Stomach (tissue), 4 donors: ENCODE measurements at regions not wholly inside any gene's neighbourhood (a gene's known extent, or its start where the extent isn't known, plus 50 kb on each side); places are given as distances from the start of the nearest gene placed in this dataset.

Source experiments
- CTCF ChIP-seq, 7 experiments: fragments of 450-650 bp in 4 of 7; fragments of 200-600 bp in 3 of 7; sonication (generic) in 3 of 7; IDR thresholded peaks; one replicate each; pipeline ENCODE4 v1.5.1; 2016 to 2019; ENCODE audit warnings: antibody characterized with exemption in 7 of 7, control low read depth in 2 of 7, mild to moderate bottlenecking in 1 of 7
- POLR2A ChIP-seq, 4 donors: fragments of 450-650 bp; IDR thresholded peaks; one replicate each; pipeline ENCODE4 v1.6.1; 2016; ENCODE audit warnings: antibody characterized with exemption in 4 of 4, control low read depth in 2 of 4, mild to moderate bottlenecking in 1 of 4, moderate library complexity in 1 of 4
- POLR2AphosphoS5 ChIP-seq, 3 donors: sonication (generic); formaldehyde crosslinking; IDR thresholded peaks; one replicate each; pipeline ENCODE4 v1.6.1; 2016; ENCODE audit warnings: antibody characterized with exemption in 3 of 3

DNA sequence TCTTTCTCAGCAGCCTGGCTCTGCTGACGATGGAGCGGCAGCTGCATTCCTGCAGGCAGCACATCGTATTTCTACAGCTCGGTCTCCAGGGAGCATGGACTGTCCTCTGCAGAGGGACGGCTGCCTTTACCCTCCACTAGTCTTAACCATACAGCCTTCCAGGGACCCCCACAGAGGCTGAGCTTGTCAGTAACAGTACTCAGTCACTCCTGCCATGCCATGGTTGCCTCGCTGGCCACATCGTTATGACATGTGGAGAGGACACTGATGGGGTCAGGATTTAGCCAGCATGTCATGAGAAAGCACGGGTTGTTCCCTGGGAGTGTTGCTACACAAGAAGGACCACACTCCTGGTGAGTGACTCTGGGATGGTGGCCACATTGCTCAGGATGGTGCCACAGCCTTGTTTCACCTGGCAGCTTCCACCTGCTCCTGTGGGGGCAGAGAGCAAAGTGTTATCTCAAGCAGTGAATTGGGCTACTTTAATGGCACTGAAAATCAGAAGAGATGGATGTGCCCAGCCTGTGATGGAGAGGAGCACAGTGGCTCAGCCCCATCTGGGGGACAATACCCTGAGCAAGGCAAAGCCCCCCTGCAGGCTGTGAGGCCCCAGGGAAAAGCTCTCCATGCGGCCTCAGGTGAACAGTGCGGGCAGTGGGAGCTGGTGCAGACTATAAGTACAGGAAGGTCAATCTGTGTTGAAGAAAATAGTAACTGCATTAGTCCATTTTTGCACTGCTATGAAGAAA lies 443.9 kb downstream of the TCERG1L start:
- TF ChIP-seq POLR2A (IDR thresholded peaks at IDR 0.05), result no peak
- no peak for TF ChIP-seq POLR2AphosphoS5 (IDR thresholded peaks at IDR 0.05)
- no peak for TF ChIP-seq CTCF (IDR thresholded peaks at IDR 0.05)
